ENCODE measurements at regions not wholly inside any gene's neighbourhood (a gene's known extent, or its start where the extent isn't known, plus 50 kb on each side); places are given as distances from the start of the nearest gene placed in this dataset.

DNA sequence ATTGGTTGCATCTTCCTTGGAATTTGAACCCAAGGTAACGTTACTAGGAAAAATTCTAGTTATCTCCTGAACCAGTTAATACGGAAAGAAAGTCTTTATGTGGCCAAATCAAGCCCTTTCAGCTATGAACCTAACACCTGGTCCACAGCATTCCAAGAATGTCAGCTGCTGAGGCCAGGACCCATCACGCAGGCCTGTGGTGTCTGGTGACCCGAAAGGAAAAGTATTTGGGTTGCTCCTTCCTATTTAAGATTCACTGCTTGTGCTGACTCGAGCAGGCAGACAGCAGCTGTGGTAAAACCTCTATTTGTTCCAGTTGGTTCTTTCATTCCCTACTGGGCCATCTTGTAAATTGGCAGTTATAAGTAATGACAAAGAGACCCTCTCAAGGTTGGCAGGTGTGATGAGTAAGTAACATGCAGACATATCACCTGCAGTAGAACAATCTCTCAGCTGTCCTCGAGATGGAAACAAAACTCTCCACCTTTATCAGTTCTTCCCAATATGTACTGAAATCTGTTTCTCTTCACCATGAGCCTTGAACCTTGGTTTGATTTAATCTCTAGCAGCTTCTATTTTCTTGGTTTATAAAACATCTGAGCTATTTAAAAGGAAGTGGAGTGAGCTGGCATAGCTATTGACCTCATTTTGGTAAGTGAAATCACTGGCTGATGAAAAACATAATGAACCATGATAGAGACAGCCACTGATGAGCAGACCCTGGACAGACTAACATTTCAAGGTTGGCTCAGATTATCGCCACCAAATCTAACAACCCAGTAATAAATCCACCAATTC, 182.1 kb upstream of the SMIM31 start:
- Histone ChIP-seq H3K36me3 (no peaks in the 10 kb centered on the region), H3K9me3 (no peaks in the 10 kb centered on the region), H3K27me3 (no peaks in the 10 kb centered on the region), H3K4me3 (replicated peaks in 1 of 3) (no peak overlapping the region), H3K27ac (no peak overlapping the region), H3K4me1 (no peaks in the 10 kb centered on the region)
- WGBS, 2 donors: 58 to 68% methylated on average over 7 of the region's 7 CpGs
- no peak for DNase-seq
- TF ChIP-seq, protein P1, sequence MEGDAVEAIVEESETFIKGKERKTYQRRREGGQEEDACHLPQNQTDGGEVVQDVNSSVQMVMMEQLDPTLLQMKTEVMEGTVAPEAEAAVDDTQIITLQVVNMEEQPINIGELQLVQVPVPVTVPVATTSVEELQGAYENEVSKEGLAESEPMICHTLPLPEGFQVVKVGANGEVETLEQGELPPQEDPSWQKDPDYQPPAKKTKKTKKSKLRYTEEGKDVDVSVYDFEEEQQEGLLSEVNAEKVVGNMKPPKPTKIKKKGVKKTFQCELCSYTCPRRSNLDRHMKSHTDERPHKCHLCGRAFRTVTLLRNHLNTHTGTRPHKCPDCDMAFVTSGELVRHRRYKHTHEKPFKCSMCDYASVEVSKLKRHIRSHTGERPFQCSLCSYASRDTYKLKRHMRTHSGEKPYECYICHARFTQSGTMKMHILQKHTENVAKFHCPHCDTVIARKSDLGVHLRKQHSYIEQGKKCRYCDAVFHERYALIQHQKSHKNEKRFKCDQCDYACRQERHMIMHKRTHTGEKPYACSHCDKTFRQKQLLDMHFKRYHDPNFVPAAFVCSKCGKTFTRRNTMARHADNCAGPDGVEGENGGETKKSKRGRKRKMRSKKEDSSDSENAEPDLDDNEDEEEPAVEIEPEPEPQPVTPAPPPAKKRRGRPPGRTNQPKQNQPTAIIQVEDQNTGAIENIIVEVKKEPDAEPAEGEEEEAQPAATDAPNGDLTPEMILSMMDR (IDR thresholded peaks at IDR 0.05): no peak
- TF ChIP-seq POLR2A (IDR thresholded peaks at IDR 0.05): no peak
- intact Hi-C loops (cut with DNase I): no loop called here

DNA sequence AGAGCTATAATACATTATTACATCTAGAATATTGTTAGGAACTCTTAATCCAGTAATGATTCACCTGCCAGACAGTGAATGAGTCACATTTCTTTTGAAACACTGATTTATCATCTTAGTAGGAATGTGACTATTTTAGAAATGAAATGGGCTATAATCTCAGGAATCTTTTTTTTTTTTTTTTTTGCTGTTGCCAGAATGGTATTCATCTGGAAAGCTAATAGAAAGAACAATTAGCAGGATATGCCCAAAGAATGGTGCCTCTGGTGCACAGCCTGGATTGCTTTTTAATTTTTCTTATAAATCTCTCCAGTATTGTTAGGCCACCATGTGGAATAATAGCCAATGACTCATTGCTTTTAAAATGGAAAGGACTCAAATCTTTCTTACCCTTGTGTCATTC, 181.1 kb upstream of the SMIM31 start:
- no peak for TF ChIP-seq POLR2A (IDR thresholded peaks at IDR 0.05)
- TF ChIP-seq, protein P1 (IDR thresholded peaks at IDR 0.05): no peak
- Histone ChIP-seq H3K4me3 (replicated peaks in 1 of 3) (no peak overlapping the region), H3K36me3 (no peaks in the 10 kb centered on the region), H3K27ac (no peak overlapping the region), H3K27me3 (no peaks in the 10 kb centered on the region), H3K4me1 (no peaks in the 10 kb centered on the region), H3K9me3 (no peaks in the 10 kb centered on the region)
- intact Hi-C loops (cut with DNase I): no loop called here
- no peak for DNase-seq

DNA sequence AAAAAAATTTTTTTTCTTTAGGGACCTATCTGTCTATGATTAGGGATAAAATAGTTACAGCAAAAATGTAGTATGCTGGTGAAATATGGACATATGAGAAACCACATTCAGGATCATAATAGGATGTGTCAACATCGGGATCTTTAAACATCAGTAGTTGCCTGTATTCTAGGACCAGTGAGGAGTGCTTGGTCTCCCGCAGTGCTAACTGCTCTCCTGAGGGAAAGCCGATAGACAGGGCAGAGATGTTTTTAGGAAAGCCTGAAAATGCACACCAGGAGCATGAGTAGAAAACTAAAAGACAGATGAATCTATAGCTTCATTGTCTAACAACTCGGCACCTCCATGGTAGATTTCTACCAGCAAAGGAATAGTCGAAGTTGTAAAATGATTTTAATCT, 178.1 kb upstream of the SMIM31 start:
- no peaks in the 10 kb centered on the region for H3K36me3 ChIP-seq
- intact Hi-C loops (cut with DNase I): no loop called here

DNA sequence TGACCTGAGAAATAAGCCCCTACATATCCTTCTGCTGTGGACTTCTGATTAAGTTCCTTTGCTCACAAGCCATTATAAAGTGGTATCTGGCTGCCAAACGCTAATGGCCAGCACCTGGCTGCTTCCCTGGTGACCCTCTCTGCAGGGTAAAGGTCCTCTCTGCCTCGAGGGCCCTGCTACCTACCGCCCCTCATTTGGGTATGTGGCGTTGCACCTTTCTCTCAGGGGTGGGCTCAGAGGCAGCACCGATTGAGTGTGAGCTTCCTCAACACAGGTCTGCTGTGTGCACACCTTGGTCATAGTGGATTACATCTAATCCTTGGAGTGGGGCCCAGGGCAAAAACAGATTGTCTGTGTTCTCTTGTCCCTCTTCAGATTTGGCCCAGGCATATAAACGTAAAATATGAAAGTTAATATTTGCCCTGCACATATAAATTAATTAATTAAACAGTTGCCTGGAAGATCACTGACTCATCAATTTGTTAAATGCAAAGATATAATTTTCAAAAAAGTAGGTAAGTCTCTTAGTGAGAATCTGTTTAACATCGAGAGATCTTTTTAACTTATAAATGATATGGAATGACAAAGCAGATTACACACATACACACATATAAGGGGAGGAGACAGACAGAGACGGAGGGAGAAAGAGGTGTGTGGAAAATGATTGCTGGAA, 174.5 kb upstream of the SMIM31 start:
- TF ChIP-seq POLR2A (IDR thresholded peaks at IDR 0.05): no peak
- TF ChIP-seq, protein P1 (IDR thresholded peaks at IDR 0.05): no peak
- DNase-seq: no peak
- intact Hi-C loops (cut with DNase I): no loop called here
- Histone ChIP-seq H3K4me3 (replicated peaks in 1 of 3) (no peak overlapping the region), H3K4me1 (no peaks in the 10 kb centered on the region), H3K36me3 (no peaks in the 10 kb centered on the region), H3K27me3 (no peaks in the 10 kb centered on the region), H3K9me3 (no peaks in the 10 kb centered on the region), H3K27ac (no peak overlapping the region)
- 79 to 82% methylated on average over 8 of the region's 8 CpGs for WGBS, 2 donors

More for the DNA sequence above, 178.1 kb upstream of the SMIM31 start:
- H3K4me1 ChIP-seq: no peaks in the 10 kb centered on the region
- no peaks in the 10 kb centered on the region for H3K27me3 ChIP-seq
- 81 to 85% methylated on average over 5 of the region's 5 CpGs for WGBS, 2 donors
- no peak overlapping the region for H3K27ac ChIP-seq
- TF ChIP-seq POLR2A (IDR thresholded peaks at IDR 0.05): no peak
- TF ChIP-seq, protein P1 (IDR thresholded peaks at IDR 0.05): no peak
- DNase-seq: no peak
- H3K4me3 ChIP-seq (replicated peaks in 1 of 3): no peak overlapping the region
- no peaks in the 10 kb centered on the region for H3K9me3 ChIP-seq

DNA sequence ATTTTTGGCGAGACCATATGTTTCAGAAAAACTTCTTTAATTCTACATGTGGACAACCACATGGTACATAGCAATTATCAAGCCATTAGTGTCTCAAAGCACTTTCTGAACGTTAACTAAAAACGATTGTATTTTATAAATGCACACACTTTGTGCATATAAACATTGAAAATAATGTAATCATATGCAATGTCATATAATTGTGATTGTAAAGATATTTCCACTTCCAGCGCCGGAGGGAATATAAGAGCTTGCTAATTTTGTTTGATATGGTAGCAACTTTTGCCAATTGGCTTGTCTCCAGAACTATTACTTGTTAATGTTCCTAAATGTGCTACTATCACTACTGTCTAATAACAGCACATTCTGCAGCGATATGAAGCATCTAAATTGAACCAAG, 162.3 kb upstream of the SMIM31 start:
- TF ChIP-seq, protein P1 (IDR thresholded peaks at IDR 0.05): no peak
- no peak for TF ChIP-seq POLR2A (IDR thresholded peaks at IDR 0.05)
- WGBS, 2 donors: 71 to 82% methylated on average over 6 of the region's 6 CpGs

More for the DNA sequence above, 162.3 kb upstream of the SMIM31 start:
- no peak for DNase-seq
- Histone ChIP-seq H3K27me3 (no peaks in the 10 kb centered on the region), H3K27ac (no peak overlapping the region), H3K4me3 (replicated peaks in 1 of 3) (no peak overlapping the region), H3K9me3 (no peaks in the 10 kb centered on the region), H3K4me1 (no peaks in the 10 kb centered on the region), H3K36me3 (no peaks in the 10 kb centered on the region)
- intact Hi-C loops (cut with DNase I): no loop called here
